Activated CD4-positive, alpha-beta T cell treated with anti-CD3 and anti-CD28 coated beads, Interleukin-2, Interleukin-4, amounts not matched to agents 100 ng/mL and 50 ng/mL, durations not matched to agents 16 hours and 8 hours (primary cell): ENCODE measurements at regions not wholly inside any gene's neighbourhood (a gene's known extent, or its start where the extent isn't known, plus 50 kb on each side); places are given as distances from the start of the nearest gene placed in this dataset.
A peak's percentile ranks its signal among the peaks of the same experiment; 100 is the strongest.

ENCODE experiments used
- DNase-seq: peaks from one replicate; pipeline ENCODE4 v3.0.0-alpha.2; 2020; ENCODE audit warnings: low spot score

DNA sequence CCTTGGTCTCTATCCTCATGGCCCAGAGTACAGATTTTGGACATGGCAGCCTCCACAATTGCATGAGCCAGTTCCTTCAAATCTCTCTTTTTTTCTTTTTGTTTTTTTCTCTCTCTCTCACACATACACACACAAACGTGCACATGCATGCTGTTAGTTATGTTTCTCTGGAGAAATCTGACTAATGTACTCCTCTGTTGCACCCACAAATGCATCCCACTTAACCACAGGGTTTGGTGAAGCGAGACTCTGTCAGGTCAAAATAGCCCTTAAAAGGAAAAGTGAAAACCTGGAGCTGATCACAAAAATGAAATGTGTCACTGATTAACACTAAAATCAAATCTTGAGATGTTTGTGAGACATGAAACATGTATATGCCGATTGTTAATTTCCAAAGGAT is 374.6 kb upstream of the ARGLU1 start:
- DNase-seq = no peak

- no peak for DNase-seq
These were observed 373.8 kb upstream of the ARGLU1 start for GRCh38 chr13:106941779-106942178.

DNA sequence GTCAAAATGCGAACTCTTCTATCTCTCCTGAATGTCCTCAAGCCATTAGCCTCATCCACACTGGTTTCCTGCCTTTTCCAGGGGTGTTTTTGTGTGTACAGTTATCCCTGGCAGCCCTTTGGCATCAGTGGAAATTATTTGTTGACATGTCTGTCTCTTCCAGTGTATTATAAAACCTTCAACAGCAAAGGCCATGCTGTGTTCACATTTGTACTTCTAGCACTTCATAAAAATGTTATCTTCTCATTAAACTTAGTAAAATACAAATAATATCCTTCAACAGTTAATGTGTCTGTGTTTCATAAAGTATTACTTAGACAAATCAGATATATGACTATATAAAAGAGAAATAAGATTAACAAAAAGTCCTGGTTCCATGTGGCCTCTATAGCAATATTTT is 359.5 kb upstream of the ARGLU1 start:
- no peak for DNase-seq

DNA sequence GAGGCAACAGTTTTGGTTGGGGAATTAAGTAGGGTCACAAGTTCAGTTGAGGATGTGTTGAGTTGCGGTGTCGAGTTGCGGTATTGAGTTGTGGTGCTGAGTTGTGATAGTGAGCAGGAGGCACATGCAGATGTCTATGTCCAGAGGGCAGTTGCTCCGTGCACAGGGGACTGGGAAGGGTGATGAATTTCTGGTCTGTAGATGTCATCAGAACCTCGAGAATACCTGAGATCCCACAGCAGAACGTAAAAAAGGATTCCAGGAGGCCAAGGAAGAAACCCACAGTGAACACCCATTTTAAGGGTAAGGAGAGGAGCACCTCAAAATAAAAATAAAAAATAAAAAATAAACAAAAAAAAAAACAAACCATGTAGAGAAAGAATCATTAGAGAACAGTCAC is 354.4 kb upstream of the ARGLU1 start:
- DNase-seq = no peak

DNA sequence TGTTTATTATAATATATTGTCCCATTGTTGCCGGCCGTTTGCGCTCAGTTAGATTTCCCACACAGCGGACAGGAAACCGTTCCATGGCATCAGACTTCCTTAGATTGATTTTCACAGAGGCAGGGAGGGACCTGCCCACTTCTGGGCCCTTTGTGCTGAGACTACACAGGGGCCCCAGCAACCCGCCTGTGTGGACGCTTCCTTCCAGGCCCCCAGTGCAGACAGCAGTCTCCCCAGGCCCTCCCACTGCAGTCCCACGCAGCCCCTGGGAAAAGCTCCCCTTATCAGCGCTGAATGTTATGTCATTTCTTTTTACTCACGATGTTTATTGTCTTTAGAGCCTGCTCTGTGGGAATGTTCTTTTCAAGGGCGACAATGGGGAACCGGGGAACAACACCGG is 351.7 kb upstream of the ARGLU1 start:
- no peak for DNase-seq

DNA sequence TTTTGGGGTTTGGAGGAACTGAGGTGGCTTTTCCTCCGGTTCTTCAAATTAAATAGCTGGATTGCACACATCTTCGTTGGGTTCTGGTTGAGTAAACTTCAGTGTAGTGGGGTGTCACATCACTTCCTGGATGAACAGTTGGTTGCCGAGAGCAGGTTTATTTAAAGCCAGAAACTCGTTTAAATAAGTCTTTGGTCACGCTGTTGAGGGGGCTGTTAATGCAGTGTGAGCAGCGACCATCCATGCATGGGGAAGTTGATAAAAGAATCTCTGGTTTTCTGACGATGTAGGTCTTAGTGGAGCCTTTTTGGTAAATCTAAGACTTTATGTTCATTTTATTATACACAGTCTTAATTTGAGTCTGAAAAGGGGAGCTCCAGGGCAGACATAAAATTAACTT is 351.2 kb upstream of the ARGLU1 start:
- no peak for DNase-seq

DNA sequence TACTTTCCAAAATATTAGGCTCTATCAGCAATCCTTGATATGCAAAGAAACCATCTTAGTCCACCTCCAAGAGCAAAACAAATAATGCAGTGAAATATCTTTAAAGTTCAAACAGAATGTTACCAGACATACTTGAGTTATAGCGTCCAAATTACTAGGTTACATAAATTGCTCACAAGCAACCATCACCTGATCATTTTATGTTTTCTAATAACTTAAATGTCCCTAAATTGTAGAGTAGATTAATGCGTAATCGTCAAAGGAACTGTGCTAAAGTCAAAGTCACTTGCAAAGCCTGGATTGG is 350.6 kb upstream of the ARGLU1 start:
- no peak for DNase-seq

DNA sequence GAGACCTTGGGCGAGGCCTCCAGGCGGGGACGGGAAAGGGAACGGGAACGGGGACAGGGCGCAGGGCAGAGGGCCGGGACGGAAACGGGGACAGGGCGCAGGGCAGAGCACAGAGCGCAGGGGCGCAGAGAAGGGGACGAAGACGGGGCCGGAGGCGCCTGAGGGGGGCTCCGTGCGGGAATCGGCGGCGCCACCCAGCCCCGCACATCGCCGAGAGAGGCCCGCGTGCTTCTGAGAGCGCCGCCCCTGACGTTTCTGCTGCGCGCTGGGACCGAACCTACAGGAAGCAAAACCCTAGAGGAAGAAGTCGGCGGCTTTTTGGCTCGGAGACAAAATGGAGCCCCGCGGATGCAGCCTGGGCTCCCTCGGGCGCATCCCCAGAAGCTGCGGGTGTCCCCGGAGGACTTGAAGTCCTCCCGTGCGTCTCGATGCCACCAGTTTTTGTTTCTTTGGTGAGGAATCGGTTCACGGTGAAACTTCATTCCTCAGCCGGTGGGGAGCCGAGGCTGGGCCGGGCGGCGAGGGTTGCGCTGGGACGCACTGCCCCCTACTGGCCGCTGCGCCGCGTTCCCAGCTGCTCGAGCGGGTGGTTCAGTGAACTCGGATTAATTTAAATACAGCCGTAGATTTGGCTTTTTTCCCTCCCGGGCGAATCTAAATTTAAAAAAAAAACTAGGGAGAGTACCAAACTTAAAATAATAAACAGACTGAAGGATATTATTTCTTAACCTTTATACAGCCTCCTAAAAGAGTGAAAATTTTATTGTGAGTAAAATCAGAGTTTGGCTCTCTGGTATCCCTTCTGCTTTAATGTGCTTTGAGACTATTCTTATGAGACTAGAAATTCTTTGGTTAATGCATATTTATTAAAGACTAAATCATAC is 350.0 kb upstream of the ARGLU1 start:
- peak; percentile 69 for DNase-seq

DNA sequence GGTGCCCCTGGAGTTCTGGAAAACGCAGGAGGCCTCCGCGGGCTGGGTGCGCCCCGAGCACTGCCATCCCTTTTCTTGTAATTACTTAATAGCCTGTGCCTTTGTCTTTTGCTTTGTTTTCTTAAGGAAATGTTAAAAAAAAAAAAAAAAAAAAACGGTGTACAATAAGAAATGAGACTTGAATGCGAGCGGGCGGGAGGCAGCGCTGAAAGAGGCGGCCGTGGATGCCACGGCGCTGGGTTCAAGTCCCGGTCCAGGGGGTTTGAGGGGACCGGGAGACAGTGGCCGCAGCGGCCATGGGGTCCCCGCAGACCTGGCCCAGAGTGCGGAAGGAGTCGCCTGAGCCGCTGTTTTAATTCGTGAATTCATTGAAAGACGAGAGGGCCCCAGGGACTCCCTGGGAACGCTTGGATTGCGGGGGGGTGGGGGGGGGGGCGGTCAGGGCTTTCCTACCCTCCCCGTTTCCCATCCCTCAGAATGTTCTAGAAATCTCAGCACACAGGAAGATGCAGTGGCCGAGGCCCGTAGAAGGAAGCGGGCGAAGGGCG is 349.2 kb upstream of the ARGLU1 start:
- DNase-seq = no peak

GRCh38 chr13:106916329-106916976 is 348.5 kb upstream of the ARGLU1 start:
- DNase-seq = no peak

DNA sequence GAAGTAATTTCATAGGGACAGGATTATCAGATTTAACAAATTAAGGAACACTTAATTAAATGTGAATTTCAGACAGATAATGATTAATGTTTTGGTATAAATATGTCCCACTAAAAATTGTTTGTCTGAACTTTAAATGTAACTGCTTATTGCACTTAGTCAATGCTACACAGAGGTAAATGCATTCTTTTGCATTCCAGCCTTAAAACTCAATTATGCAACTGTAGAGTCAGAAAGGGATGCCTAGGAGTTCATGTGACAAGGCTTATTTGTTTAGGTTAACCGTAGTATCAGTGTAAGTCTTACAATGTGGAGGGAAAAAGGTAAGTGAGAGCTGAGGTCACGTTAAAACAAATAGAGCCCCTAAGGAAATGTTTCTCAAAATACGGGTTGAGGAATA is 347.2 kb upstream of the ARGLU1 start:
- DNase-seq = no peak

- DNase-seq = no peak
These were observed 343.7 kb upstream of the ARGLU1 start for GRCh38 chr13:106911627-106912026.

- no peak for DNase-seq
These were observed 343.1 kb upstream of the ARGLU1 start for GRCh38 chr13:106911020-106911419.

DNA sequence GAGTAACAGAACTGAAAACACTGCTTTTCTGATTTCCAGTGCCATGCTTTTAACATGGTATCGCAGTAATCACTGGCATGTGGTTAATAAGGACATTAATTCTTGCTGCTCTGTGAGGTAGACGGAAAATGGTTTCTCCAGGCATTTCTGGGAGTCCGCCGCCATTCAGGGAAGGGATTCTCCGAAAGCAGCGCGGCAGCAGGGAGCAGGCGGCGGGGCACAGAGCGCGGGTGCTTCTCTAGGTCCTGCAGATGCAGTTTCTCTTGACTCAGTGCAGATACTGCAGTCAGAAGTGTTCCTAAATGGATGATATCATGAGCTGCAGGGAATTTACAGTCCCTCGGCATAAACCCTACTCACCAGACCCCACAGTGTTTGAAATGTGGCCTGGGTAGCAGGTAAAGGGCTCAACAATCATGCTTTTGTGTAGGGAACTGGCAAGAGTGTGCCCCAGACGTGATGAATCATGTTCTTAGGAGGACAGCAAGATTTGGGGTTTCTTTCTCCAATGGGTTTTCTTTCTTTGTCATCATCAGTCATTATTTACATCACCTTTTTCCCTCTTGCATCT is 338.6 kb upstream of the ARGLU1 start:
- DNase-seq = no peak

DNA sequence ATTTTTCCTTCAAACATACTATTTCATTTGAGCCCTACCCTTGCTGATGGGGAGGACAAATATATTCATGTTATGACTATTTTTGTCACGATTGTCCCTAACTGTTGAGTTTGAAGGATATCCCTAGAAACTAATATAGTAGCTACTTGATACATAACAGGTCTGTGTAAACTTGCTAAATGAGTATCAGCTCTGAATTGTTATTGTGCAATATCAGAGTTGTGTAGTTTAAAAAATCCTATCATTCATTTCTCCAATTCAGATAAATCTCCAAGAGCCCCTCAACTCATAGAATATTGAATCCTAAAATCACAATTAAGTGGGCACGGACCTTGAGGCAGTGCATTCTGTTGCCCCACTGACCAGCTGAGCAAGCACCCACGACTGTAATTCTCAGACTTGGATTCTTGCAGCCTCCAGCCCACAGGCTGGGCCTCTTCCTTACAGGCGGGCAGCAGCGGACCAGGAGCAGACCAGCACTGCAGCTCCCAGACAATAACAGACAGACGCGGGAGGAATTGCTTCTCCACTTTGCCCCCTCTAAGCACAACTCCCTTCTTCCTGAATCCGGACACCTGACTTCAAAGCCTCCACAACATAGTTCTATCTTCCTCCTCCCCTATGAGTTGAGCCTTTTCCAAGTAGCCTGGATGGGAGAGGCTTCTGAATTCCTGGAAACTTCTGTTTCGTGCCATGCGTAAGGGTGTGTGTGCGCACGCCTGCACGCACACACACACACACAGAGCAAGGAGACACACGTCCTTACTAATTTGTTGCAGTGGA is 337.6 kb upstream of the ARGLU1 start:
- DNase-seq = no peak

- no peak for DNase-seq
These were observed 331.5 kb upstream of the ARGLU1 start for GRCh38 chr13:106899442-106899841.

DNA sequence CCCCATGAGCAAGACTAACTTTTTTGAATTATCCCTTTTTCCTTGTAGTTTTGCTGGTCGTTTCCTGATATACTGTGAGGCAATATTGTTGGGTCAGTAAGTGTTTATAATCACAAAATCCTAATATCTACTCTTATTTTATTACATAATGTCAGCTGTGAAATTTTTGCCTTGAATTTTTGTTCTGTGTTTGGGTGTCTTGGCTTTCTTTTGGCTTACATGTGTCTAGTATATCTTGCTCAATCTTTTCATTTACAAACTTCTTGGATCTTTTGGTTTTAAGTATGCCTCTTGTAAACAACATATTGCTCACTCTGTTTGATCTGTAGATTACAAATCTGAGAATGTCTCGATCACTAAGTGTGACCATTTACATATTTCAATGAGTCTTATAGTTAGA is 330.3 kb upstream of the ARGLU1 start:
- DNase-seq = no peak

DNA sequence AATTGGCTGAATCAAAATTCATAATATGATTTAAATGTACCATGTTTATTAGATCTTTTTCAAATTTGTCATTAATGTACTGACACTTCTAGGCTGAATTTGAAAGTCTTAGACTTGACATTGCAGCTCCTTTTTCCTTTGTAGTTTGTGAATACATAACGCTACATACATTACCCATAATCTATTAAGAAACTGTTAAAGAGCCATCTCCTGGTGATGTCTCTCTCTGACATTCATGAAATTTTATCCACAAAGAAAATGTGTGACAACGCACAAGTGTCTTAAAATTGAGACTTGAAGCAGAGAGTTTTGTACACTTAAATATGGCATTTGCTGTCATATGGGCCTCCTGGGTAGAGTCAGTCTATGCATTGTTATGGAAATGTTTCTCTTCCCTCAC is 320.2 kb upstream of the ARGLU1 start:
- no peak for DNase-seq

DNA sequence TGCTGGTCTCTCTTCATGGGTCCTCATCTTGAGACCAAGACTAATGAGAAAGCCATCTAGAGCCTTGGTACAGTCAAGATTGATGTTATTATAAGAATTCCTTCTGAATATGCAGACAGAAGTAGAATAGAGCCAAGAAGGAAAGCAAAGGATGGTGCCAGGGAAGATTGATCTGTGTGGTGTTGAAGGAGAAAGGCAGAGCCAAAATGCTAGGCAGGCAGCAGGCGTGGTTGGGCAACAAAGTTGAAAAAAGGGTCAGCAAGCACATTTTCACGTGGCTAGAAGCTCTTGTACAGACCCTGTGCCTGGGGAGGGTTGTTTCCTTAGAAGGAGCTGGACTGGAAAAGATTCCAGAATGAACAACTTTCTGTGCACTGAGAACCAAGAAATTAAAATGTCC is 319.7 kb upstream of the ARGLU1 start:
- no peak for DNase-seq

DNA sequence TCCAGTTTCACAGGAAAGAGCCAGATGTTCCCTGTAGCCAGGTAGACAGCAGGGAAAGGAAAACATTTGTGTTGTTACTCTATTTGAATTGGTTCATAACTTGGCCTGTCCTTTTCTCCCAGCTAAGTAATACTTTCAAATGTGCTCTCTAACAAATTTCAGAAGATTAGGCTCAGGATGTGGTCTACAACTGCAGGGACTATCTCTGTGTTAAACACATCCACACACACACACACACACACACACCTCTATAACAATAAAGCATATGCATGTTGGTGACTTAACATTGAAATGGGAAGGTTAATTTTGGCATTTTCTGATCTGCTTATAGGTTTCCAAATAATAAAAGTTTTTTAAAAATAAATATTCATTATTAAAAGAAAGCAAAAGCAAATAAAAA is 316.0 kb upstream of the ARGLU1 start:
- DNase-seq = no peak

GRCh38 chr13:106882246-106882645 is 314.3 kb upstream of the ARGLU1 start:
- no peak for DNase-seq

- no peak for DNase-seq
These were observed 311.9 kb upstream of the ARGLU1 start for GRCh38 chr13:106879806-106880205.

DNA sequence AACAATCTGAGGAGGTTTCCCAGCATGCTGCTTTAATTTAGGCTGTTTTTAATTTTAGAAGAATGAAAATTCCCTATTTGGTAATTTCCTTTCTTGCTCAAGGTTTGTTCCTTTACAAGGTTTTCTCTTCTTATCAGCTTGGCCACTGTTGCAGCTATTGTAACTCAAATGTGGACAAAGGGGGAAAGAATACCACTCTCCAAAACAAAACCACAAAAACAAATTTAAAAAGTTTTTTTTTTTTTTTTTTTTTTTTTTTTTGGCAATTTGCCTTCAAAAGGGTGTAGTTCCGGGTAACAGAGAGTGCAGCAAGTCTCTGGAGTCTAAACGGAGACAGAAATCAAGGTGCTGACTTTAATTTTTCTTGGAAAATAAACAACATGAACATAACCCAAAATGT is 306.4 kb upstream of the ARGLU1 start:
- no peak for DNase-seq
